ENCODE measurements at regions not wholly inside any gene's neighbourhood (a gene's known extent, or its start where the extent isn't known, plus 50 kb on each side); places are given as distances from the start of the nearest gene placed in this dataset.

DNA sequence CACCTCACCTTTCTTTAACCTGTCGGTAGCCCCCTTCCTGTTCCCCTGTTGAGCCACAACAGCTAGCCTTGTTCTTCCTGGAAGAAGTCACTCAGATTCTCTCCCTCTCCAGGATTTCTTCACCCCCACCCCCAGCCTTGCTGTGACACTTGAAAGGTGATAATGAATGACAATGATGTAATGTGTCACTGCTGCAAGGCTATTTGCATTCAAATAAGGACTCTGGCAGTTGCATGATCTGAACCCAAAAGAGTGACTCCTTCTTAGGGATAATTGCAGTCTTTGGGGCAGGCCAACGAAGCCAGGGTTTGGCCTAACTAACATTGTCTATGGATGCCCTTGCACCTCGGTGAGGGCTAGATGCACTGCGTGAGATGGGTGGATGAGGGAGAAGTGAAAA lies 154.4 kb upstream of the CLINT1 start:
- TF ChIP-seq GABPA (IDR thresholded peaks at IDR 0.05; ENCODE audit: low read depth) = no peak
- no peak for TF ChIP-seq POLR2AphosphoS5 (IDR thresholded peaks at IDR 0.05; ENCODE audit: low read depth)
- TF ChIP-seq, protein P1, sequence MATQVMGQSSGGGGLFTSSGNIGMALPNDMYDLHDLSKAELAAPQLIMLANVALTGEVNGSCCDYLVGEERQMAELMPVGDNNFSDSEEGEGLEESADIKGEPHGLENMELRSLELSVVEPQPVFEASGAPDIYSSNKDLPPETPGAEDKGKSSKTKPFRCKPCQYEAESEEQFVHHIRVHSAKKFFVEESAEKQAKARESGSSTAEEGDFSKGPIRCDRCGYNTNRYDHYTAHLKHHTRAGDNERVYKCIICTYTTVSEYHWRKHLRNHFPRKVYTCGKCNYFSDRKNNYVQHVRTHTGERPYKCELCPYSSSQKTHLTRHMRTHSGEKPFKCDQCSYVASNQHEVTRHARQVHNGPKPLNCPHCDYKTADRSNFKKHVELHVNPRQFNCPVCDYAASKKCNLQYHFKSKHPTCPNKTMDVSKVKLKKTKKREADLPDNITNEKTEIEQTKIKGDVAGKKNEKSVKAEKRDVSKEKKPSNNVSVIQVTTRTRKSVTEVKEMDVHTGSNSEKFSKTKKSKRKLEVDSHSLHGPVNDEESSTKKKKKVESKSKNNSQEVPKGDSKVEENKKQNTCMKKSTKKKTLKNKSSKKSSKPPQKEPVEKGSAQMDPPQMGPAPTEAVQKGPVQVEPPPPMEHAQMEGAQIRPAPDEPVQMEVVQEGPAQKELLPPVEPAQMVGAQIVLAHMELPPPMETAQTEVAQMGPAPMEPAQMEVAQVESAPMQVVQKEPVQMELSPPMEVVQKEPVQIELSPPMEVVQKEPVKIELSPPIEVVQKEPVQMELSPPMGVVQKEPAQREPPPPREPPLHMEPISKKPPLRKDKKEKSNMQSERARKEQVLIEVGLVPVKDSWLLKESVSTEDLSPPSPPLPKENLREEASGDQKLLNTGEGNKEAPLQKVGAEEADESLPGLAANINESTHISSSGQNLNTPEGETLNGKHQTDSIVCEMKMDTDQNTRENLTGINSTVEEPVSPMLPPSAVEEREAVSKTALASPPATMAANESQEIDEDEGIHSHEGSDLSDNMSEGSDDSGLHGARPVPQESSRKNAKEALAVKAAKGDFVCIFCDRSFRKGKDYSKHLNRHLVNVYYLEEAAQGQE (IDR thresholded peaks at IDR 0.05; ENCODE audit: insufficient replicate concordance, low read depth) = no peak
- TF ChIP-seq SPI1 (IDR thresholded peaks at IDR 0.05; ENCODE audit: borderline replicate concordance, low read depth) = no peak
- TF ChIP-seq, protein P2, sequence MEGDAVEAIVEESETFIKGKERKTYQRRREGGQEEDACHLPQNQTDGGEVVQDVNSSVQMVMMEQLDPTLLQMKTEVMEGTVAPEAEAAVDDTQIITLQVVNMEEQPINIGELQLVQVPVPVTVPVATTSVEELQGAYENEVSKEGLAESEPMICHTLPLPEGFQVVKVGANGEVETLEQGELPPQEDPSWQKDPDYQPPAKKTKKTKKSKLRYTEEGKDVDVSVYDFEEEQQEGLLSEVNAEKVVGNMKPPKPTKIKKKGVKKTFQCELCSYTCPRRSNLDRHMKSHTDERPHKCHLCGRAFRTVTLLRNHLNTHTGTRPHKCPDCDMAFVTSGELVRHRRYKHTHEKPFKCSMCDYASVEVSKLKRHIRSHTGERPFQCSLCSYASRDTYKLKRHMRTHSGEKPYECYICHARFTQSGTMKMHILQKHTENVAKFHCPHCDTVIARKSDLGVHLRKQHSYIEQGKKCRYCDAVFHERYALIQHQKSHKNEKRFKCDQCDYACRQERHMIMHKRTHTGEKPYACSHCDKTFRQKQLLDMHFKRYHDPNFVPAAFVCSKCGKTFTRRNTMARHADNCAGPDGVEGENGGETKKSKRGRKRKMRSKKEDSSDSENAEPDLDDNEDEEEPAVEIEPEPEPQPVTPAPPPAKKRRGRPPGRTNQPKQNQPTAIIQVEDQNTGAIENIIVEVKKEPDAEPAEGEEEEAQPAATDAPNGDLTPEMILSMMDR (IDR thresholded peaks at IDR 0.05; ENCODE audit: insufficient read depth, low read length) = no peak
- Histone ChIP-seq H3K4me3 (replicated peaks; ENCODE audit: insufficient read depth, low read length) (no peak overlapping the region), H3K27me3 (ENCODE audit: insufficient read depth, poor library complexity, severe bottlenecking) (peaks cover 5% of the 10 kb centered on the region), H3K27ac (replicated peaks) (no peak overlapping the region)
- DNase-seq (ENCODE audit: low read depth in 1 of 2, low spot score in 1 of 2) = no peak

DNA sequence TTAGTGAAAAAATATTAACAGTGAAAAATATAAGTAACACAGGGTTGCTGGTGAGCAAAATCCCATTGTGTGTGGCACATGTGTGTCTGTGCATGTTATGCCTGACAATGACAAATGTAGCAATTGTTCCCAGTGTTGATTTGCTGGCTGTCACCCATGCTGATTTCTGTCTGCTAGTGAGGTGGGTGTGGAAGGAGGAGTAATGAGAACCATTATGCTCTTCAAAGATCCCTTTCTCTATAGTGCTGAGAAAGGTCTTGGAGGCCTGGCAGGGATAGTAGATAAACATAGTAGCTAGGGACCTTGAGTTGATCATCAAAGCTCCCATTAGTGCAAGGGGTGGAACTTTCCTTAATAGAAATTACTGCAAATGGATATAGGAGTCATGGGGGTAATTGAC lies 152.5 kb upstream of the CLINT1 start:
- no peak for DNase-seq (ENCODE audit: low read depth in 1 of 2, low spot score in 1 of 2)
- no peak overlapping the region for H3K27ac ChIP-seq (replicated peaks)
- TF ChIP-seq, protein P1 (IDR thresholded peaks at IDR 0.05; ENCODE audit: insufficient replicate concordance, low read depth) = no peak
- no peak for TF ChIP-seq GABPA (IDR thresholded peaks at IDR 0.05; ENCODE audit: low read depth)
- no peak for TF ChIP-seq POLR2AphosphoS5 (IDR thresholded peaks at IDR 0.05; ENCODE audit: low read depth)
- no peak for TF ChIP-seq SPI1 (IDR thresholded peaks at IDR 0.05; ENCODE audit: borderline replicate concordance, low read depth)
- TF ChIP-seq, protein P2 (IDR thresholded peaks at IDR 0.05; ENCODE audit: insufficient read depth, low read length) = no peak
- no peak overlapping the region for H3K4me3 ChIP-seq (replicated peaks; ENCODE audit: insufficient read depth, low read length)
- peaks cover 5% of the 10 kb centered on the region for H3K27me3 ChIP-seq (ENCODE audit: insufficient read depth, poor library complexity, severe bottlenecking)

DNA sequence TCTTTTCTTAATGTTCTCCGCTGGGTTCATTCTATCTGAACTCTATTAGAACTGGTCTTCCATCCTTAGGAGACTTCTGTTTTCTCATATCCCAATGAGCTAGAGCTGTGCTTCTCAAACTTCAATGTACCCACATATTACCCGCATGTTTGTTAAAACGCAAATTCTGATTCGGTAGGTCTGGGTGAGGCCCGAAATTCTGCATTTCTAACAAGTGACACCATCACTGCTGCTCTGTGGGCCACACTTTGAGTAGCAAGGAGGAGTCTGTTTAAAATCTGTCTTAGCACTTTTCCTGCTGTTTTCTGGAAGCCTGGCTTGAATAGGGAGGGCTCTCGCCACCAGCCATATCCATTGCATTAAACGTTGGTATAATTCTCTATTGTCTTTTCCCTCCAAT lies 151.9 kb upstream of the CLINT1 start:
- DNase-seq (ENCODE audit: low read depth in 1 of 2, low spot score in 1 of 2) = no peak
- H3K4me3 ChIP-seq (replicated peaks; ENCODE audit: insufficient read depth, low read length) = no peak overlapping the region
- no peak for TF ChIP-seq SPI1 (IDR thresholded peaks at IDR 0.05; ENCODE audit: borderline replicate concordance, low read depth)
- TF ChIP-seq, protein P1 (IDR thresholded peaks at IDR 0.05; ENCODE audit: insufficient replicate concordance, low read depth) = no peak
- TF ChIP-seq GABPA (IDR thresholded peaks at IDR 0.05; ENCODE audit: low read depth) = no peak
- TF ChIP-seq, protein P2 (IDR thresholded peaks at IDR 0.05; ENCODE audit: insufficient read depth, low read length) = no peak
- TF ChIP-seq POLR2AphosphoS5 (IDR thresholded peaks at IDR 0.05; ENCODE audit: low read depth) = no peak
- H3K27me3 ChIP-seq (ENCODE audit: insufficient read depth, poor library complexity, severe bottlenecking) = peaks cover 5% of the 10 kb centered on the region
- H3K27ac ChIP-seq (replicated peaks) = no peak overlapping the region

All from HL-60 (cell line).